A549 (cell line): ENCODE measurements at regions not wholly inside any gene's neighbourhood (a gene's known extent, or its start where the extent isn't known, plus 50 kb on each side); places are given as distances from the start of the nearest gene placed in this dataset.

Experiments
- ATAC-seq, 2 experiments: fragments of 200-7000 bp in 1 of 2; fragments of >200 bp in 1 of 2; cut with Nextera tagmentation in 1 of 2; cut with Tn5 transposase in 1 of 2; 3 replicates each; pipeline versions ENCODE4 v1.8.0 to v1.9.1; 2018 to 2020; ENCODE audit warnings: mild to moderate bottlenecking in 1 of 2, moderate library complexity in 1 of 2
- CTCF ChIA-PET: fragments of 300-600 bp; sonication (Branson Sonifier 250); formaldehyde crosslinking; extraction: SDS; loops from one replicate; lab custom pipeline; 2021; ENCODE audit warnings: antibody characterized with exemption, inconsistent platforms; lab: Yijun Ruan, JAX
- POLR2A ChIA-PET: fragments of 350-600 bp; formaldehyde crosslinking; extraction: SDS; loops from one replicate; lab custom pipeline; 2021; ENCODE audit warnings: antibody characterized with exemption, inconsistent platforms; lab: Yijun Ruan, JAX
- DNase-seq, 2 experiments: peaks; one replicate each; pipeline versions ENCODE4 v3.0.0 to v3.0.0-alpha.2; 2011 to 2016; ENCODE audit warnings: low read depth in 1 of 2, low spot score in 1 of 2
- FAIRE-seq: peaks from 2 replicates; lab custom pipeline; 2011; peaks lifted over from hg19 to GRCh38; lab: Jason Lieb, UNC
- H3K27ac ChIP-seq, 2 experiments: fragments of >200 bp; sonication (Bioruptor Twin); formaldehyde crosslinking; 3 replicates each; pipeline ENCODE4 v1.5.1; 2016 to 2017
- H3K4me1 ChIP-seq: fragments of >200 bp; sonication (Bioruptor Twin); formaldehyde crosslinking; 3 replicates; pipeline ENCODE4 v1.6.1; 2016
- H3K4me2 ChIP-seq: fragments of >200 bp; sonication (Bioruptor Twin); formaldehyde crosslinking; 3 replicates; pipeline ENCODE4 v1.6.1; 2016
- H3K4me3 ChIP-seq: fragments of >200 bp; sonication (Bioruptor Twin); formaldehyde crosslinking; 3 replicates; pipeline ENCODE4 v1.5.1; 2016
- H3K9me3 ChIP-seq: fragments of >200 bp; sonication (Bioruptor Twin); formaldehyde crosslinking; 3 replicates; pipeline ENCODE4 v1.6.1; 2016
- BHLHE40 ChIP-seq: IDR thresholded peaks from 2 replicates; pipeline ENCODE4 v1.6.1; 2012; ENCODE audit warnings: low read depth, low read length, inconsistent platforms
- CBX2 ChIP-seq: fragments of 200-600 bp; sonication (generic); IDR thresholded peaks from 2 replicates; pipeline ENCODE4 v1.6.1; 2016; ENCODE audit warnings: low read depth, mild to moderate bottlenecking, borderline replicate concordance
- CBX8 ChIP-seq: fragments of 200-600 bp; sonication (generic); IDR thresholded peaks from 2 replicates; pipeline ENCODE4 v1.6.1; 2016
- CHD4 ChIP-seq: fragments of 200-600 bp; sonication (generic); IDR thresholded peaks from 2 replicates; pipeline ENCODE4 v1.6.1; 2016; ENCODE audit warnings: antibody characterized with exemption, mild to moderate bottlenecking, borderline replicate concordance
- EP300 ChIP-seq, 2 experiments: fragments of >200 bp; sonication (Bioruptor Twin); formaldehyde crosslinking; IDR thresholded peaks; 2 replicates in 1 of 2; 3 replicates in 1 of 2; pipeline ENCODE4 v1.6.1; 2016 to 2017
- ESRRA ChIP-seq: fragments of 150-350 bp; IDR thresholded peaks from 2 replicates; pipeline ENCODE4 v1.6.1; 2014; ENCODE audit warnings: mild to moderate bottlenecking, low read length, borderline replicate concordance
- FOSB ChIP-seq: fragments of 250-450 bp; sonication (Bioruptor Pico); IDR thresholded peaks from 2 replicates; pipeline ENCODE4 v1.5.0; 2020; ENCODE audit warnings: mild to moderate bottlenecking, moderate library complexity
- GATA3 ChIP-seq: IDR thresholded peaks from 2 replicates; pipeline ENCODE4 v1.6.1; 2012; ENCODE audit warnings: borderline replicate concordance
- JUN ChIP-seq, 2 experiments: fragments of >200 bp; sonication (Bioruptor Twin); formaldehyde crosslinking; IDR thresholded peaks; 2 replicates in 1 of 2; 3 replicates in 1 of 2; pipeline ENCODE4 v1.6.1; 2016 to 2017
- KDM5A ChIP-seq: fragments of 200-600 bp; sonication (generic); IDR thresholded peaks from 2 replicates; pipeline ENCODE4 v1.6.1; 2016; ENCODE audit warnings: antibody characterized with exemption, mild to moderate bottlenecking
- MAFK ChIP-seq: fragments of 450-650 bp; IDR thresholded peaks from 2 replicates; pipeline ENCODE4 v1.6.1; 2014; ENCODE audit not compliant: partially characterized antibody
- MAZ ChIP-seq: fragments of 150-350 bp; IDR thresholded peaks from 2 replicates; pipeline ENCODE4 v1.6.1; 2014; ENCODE audit warnings: antibody characterized with exemption, low read depth, low read length, borderline replicate concordance
- MYC ChIP-seq: IDR thresholded peaks from 2 replicates; pipeline ENCODE4 v1.6.1; 2012; ENCODE audit warnings: mild to moderate bottlenecking, inconsistent platforms, low read length, improper control_type of control experiment, borderline replicate concordance
- NPAS2 ChIP-seq: fragments of 250-450 bp; sonication (Bioruptor Pico); IDR thresholded peaks from 2 replicates; pipeline ENCODE4 v1.8.0; 2022; ENCODE audit warnings: mild to moderate bottlenecking, moderate library complexity, borderline replicate concordance
- PHF8 ChIP-seq: fragments of 200-600 bp; sonication (generic); IDR thresholded peaks from 2 replicates; pipeline ENCODE4 v1.6.1; 2016; ENCODE audit warnings: low read depth, mild to moderate bottlenecking, antibody characterized with exemption, moderate library complexity, borderline replicate concordance
- POLR2A ChIP-seq: IDR thresholded peaks from 2 replicates; pipeline ENCODE4 v1.6.1; 2012; ENCODE audit warnings: mild to moderate bottlenecking, low read length
- POLR2AphosphoS2 ChIP-seq: conservative IDR thresholded peaks from 2 replicates; pipeline ENCODE4 v1.6.1; 2012; ENCODE audit warnings: low read length, improper control_type of control experiment, inconsistent platforms
- RFX5 ChIP-seq: fragments of 450-650 bp; IDR thresholded peaks from 2 replicates; pipeline ENCODE4 v1.7.1; 2014; ENCODE audit warnings: antibody characterized with exemption, mild to moderate bottlenecking, moderate library complexity
- RNF2 ChIP-seq: fragments of 200-600 bp; sonication (generic); IDR thresholded peaks from 2 replicates; pipeline ENCODE4 v1.6.1; 2016; ENCODE audit warnings: low read depth, mild to moderate bottlenecking, antibody characterized with exemption, moderate library complexity, borderline replicate concordance
- SREBF2 ChIP-seq: fragments of 450-650 bp; IDR thresholded peaks from 2 replicates; pipeline ENCODE4 v1.6.1; 2014; ENCODE audit warnings: mild to moderate bottlenecking, moderate library complexity
- TFCP2L1 ChIP-seq: fragments of 250-450 bp; sonication (Bioruptor Pico); IDR thresholded peaks from 2 replicates; pipeline ENCODE4 v1.5.0; 2021; ENCODE audit warnings: mild to moderate bottlenecking
- TP53 ChIP-seq: fragments of 250-450 bp; sonication (Bioruptor Pico); IDR thresholded peaks from 2 replicates; pipeline ENCODE4 v1.5.0; 2021; ENCODE audit warnings: mild to moderate bottlenecking, moderate library complexity
- ZFP36 ChIP-seq: fragments of 450-650 bp; IDR thresholded peaks from 2 replicates; pipeline ENCODE4 v1.6.1; 2014; ENCODE audit warnings: borderline replicate concordance; ENCODE audit not compliant: partially characterized antibody
- WGBS: methylation state at CpG from one replicate; pipeline ENCODE4 v1.1.6; 2017; ENCODE audit errors: missing lambda C conversion rate; 5-methylcytosine and 5-hydroxymethylcytosine counted together
- TF ChIP-seq, protein P1 (sequence below): IDR thresholded peaks from 2 replicates; pipeline ENCODE4 v1.6.1; 2012
- TF ChIP-seq, protein P2 (sequence below): fragments of 450-650 bp; IDR thresholded peaks from 2 replicates; pipeline ENCODE4 v1.6.1; 2014; ENCODE audit warnings: antibody characterized with exemption
- TF ChIP-seq, protein P3 (sequence below): fragments of >200 bp; sonication (Bioruptor Twin); formaldehyde crosslinking; IDR thresholded peaks from 3 replicates; pipeline ENCODE4 v1.6.1; 2016
- TF ChIP-seq, protein P4 (sequence below): fragments of 250-450 bp; sonication (Bioruptor Pico); IDR thresholded peaks from 2 replicates; pipeline ENCODE4 v1.5.0; 2020; ENCODE audit warnings: low read depth, mild to moderate bottlenecking, moderate library complexity
- TF ChIP-seq, protein P5 (sequence below): fragments of >200 bp; sonication (Bioruptor Twin); formaldehyde crosslinking; IDR thresholded peaks from 3 replicates; pipeline ENCODE4 v1.5.1; 2016

DNA sequence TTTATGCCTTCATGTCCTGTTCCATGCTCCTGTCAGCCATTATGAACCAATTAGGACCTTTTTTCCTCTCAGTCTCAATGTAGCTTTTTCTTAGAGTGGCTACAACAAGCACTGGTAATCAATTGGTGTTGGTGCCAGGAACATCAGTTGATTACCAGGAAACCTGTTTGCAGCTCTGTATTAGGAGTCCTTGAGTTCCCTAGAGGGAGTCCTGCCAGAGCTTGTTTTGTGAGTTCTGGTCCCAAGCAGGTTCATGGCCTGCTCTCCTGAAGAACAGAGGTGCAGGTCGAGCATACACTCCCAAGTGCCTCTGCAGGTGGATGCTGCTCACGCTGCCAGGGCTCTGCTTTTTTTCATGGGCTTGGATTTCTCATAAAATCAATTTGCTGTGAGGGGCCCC lies 137.9 kb upstream of the PRR23C start (continued):
- no peak for TF ChIP-seq ZFP36
- no peak for TF ChIP-seq MAFK
- no peak for TF ChIP-seq NPAS2
- TF ChIP-seq KDM5A, result no peak
- TF ChIP-seq TP53 (CRISPR knock-in tag), result no peak
- TF ChIP-seq FOSB (CRISPR knock-in tag), result no peak
- TF ChIP-seq SREBF2, result no peak
- TF ChIP-seq, protein P1, sequence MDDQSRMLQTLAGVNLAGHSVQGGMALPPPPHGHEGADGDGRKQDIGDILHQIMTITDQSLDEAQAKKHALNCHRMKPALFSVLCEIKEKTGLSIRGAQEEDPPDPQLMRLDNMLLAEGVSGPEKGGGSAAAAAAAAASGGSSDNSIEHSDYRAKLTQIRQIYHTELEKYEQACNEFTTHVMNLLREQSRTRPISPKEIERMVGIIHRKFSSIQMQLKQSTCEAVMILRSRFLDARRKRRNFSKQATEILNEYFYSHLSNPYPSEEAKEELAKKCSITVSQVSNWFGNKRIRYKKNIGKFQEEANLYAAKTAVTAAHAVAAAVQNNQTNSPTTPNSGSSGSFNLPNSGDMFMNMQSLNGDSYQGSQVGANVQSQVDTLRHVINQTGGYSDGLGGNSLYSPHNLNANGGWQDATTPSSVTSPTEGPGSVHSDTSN, result no peak
- TF ChIP-seq POLR2A, result no peak

DNA sequence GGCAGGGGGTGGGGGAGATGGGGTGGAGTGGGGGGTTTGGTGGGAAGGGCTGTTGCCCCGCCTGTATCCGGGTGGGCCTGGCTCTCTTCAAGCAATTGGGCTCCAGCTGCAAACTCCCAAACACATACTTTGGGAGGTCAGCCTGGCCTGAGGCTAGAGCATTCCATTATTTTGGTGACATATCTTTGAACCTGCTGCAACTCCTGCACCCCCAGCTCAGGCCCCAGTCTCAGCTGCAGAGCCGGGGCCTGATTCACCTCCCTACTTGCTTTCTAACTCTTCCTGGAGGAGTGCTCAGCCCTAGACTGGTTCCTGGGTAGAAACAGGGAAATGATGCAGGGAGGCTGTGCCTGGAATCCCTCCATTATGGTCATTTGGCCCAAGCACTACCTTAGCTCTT lies 140.8 kb upstream of the PRR23C start:
- DNase-seq, result no peak
- Histone ChIP-seq H3K4me1 (no peaks in the 10 kb centered on the region), H3K27ac (no peak overlapping the region), H3K4me2 (no peak overlapping the region)
- FAIRE-seq, result no peak
- ATAC-seq, result no peak
- CTCF ChIA-PET, result no interaction called here
- POLR2A ChIA-PET, result no interaction called here
- TF ChIP-seq, protein P2, sequence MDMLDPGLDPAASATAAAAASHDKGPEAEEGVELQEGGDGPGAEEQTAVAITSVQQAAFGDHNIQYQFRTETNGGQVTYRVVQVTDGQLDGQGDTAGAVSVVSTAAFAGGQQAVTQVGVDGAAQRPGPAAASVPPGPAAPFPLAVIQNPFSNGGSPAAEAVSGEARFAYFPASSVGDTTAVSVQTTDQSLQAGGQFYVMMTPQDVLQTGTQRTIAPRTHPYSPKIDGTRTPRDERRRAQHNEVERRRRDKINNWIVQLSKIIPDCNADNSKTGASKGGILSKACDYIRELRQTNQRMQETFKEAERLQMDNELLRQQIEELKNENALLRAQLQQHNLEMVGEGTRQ, result no peak
- TF ChIP-seq ESRRA (no peak), BHLHE40 (no peak), MAZ (no peak), MYC (no peak), CBX2 (no peak), JUN (IDR thresholded peaks at IDR 0.05) (no peak), CBX8 (no peak), TFCP2L1 (CRISPR knock-in tag) (no peak), RFX5 (no peak), CHD4 (no peak), EP300 (IDR thresholded peaks at IDR 0.05) (no peak)
- TF ChIP-seq, all 56 proteins: peak for 0
- H3K4me3 ChIP-seq, result no peak overlapping the region
- no peaks in the 10 kb centered on the region for H3K9me3 ChIP-seq
- WGBS, result 61% methylated on average over 3 of the region's 3 CpGs

DNA sequence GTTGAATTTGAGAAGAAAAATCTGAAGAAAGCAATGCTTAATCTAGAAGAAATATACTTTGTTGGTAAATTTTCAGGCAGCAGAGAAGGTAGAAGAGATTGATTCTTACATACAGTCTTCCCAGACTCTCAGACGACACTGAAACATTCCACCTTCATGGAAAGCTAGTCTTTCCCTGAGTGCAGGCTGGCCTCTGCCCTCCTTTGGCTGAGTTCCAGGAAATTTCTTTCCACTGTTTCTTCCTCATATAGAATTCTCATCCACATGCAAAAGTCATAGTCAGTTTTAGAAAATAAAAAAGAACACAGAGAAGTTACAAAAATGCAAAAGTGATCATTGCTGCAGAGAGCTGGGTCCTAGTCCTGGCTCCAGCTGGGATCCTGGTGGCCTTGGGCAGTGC lies 142.5 kb upstream of the PRR23C start:
- H3K4me1 ChIP-seq, result no peaks in the 10 kb centered on the region
- CTCF ChIA-PET, result interaction anchor here (1.7 kb wide), 1 partner anchor 76 kb away, joined by 9 read pairs; no protein-coding TSS in a partner anchor
- no peak overlapping the region for H3K4me2 ChIP-seq
- no peaks in the 10 kb centered on the region for H3K9me3 ChIP-seq
- no peak for ATAC-seq
- 17% methylated on average over 1 of the region's 1 CpG for WGBS
- FAIRE-seq, result no peak
- no peak overlapping the region for H3K4me3 ChIP-seq
- POLR2A ChIA-PET, result no interaction called here
- no peak for TF ChIP-seq KDM5A
- no peak for TF ChIP-seq GATA3
- no peak for TF ChIP-seq RNF2
- no peak overlapping the region for H3K27ac ChIP-seq
- no peak for DNase-seq

DNA sequence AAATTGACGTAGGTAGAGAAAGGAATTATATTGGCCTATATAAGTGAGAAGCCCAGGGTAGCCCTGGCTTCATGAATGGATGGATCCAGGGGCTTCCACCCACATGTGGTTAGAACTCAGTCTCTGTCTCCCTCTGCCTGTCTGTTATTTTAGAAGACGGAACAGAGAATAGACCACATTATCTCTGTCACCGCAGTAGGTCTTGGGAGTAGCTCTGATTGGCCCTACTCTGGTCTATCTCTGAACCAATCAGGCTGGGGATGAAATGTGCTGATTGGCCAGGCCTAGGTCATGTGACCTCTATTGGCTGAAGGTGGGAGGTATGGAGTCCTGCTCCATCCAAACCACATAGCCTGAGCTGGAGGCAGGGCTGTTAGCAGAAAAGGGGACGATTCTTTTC lies 143.0 kb upstream of the PRR23C start:
- 86% methylated on average over 4 of the region's 4 CpGs for WGBS
- no peak for FAIRE-seq
- ATAC-seq, result no peak; a peak in 2 of 6 replicates
- ChIA-PET POLR2A (no interaction called here), CTCF (interaction anchor here (1.7 kb wide), 1 partner anchor 76 kb away, joined by 9 read pairs; no protein-coding TSS in a partner anchor)
- no peak overlapping the region for H3K4me2 ChIP-seq
- DNase-seq, result no peak
- no peak overlapping the region for H3K27ac ChIP-seq
- no peaks in the 10 kb centered on the region for H3K9me3 ChIP-seq
- no peak overlapping the region for H3K4me3 ChIP-seq
- no peaks in the 10 kb centered on the region for H3K4me1 ChIP-seq
- TF ChIP-seq GATA3 (no peak), ESRRA (no peak), POLR2AphosphoS2 (no peak), MYC (no peak), PHF8 (no peak), ZFP36 (no peak), RFX5 (no peak)
- TF ChIP-seq, protein P3, sequence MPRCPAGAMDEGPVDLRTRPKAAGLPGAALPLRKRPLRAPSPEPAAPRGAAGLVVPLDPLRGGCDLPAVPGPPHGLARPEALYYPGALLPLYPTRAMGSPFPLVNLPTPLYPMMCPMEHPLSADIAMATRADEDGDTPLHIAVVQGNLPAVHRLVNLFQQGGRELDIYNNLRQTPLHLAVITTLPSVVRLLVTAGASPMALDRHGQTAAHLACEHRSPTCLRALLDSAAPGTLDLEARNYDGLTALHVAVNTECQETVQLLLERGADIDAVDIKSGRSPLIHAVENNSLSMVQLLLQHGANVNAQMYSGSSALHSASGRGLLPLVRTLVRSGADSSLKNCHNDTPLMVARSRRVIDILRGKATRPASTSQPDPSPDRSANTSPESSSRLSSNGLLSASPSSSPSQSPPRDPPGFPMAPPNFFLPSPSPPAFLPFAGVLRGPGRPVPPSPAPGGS, result no peak
- TF ChIP-seq, protein P4, sequence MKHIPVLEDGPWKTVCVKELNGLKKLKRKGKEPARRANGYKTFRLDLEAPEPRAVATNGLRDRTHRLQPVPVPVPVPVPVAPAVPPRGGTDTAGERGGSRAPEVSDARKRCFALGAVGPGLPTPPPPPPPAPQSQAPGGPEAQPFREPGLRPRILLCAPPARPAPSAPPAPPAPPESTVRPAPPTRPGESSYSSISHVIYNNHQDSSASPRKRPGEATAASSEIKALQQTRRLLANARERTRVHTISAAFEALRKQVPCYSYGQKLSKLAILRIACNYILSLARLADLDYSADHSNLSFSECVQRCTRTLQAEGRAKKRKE, result no peak
- TF ChIP-seq, protein P5, sequence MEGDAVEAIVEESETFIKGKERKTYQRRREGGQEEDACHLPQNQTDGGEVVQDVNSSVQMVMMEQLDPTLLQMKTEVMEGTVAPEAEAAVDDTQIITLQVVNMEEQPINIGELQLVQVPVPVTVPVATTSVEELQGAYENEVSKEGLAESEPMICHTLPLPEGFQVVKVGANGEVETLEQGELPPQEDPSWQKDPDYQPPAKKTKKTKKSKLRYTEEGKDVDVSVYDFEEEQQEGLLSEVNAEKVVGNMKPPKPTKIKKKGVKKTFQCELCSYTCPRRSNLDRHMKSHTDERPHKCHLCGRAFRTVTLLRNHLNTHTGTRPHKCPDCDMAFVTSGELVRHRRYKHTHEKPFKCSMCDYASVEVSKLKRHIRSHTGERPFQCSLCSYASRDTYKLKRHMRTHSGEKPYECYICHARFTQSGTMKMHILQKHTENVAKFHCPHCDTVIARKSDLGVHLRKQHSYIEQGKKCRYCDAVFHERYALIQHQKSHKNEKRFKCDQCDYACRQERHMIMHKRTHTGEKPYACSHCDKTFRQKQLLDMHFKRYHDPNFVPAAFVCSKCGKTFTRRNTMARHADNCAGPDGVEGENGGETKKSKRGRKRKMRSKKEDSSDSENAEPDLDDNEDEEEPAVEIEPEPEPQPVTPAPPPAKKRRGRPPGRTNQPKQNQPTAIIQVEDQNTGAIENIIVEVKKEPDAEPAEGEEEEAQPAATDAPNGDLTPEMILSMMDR, result no peak
